Ureter (tissue), 1 donor: ENCODE measurements at regions not wholly inside any gene's neighbourhood (a gene's known extent, or its start where the extent isn't known, plus 50 kb on each side); places are given as distances from the start of the nearest gene placed in this dataset.
"Not testable (repeated sequence)": the region's sequence is repeated elsewhere in the genome, so short reads cannot be mapped to it uniquely, and the experiment has no call there.

ENCODE experiments used
- DNase-seq: peaks from one replicate; pipeline ENCODE4 v3.0.0-alpha.2; 2020; ENCODE audit warnings: low spot score
- donor health status: DM: yes; HTN: yes; CAD: no.

GRCh38 chr16:17940584-17941364 is 395.8 kb downstream of the NPIPA8 start:
- DNase-seq: no peak

DNA sequence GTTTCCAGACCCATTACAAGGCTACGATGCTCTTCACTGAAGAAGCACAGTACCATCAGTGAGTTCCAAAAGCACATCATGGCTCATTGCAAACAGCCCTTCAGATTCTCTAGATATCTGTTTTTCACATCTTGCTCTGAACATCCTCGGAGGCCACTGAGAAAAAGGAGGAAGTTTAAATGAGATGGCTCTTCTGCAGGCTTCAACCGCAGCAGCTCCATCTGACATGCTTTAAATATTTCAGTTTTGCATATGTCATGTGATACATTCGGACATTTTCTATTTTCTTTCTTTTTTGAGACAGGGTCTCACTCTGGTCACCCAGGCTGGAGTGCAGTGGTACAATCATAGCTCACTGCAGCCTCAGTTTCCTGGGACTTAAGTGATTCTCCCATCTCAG is 396.8 kb downstream of the NPIPA8 start:
- DNase-seq: no peak

DNA sequence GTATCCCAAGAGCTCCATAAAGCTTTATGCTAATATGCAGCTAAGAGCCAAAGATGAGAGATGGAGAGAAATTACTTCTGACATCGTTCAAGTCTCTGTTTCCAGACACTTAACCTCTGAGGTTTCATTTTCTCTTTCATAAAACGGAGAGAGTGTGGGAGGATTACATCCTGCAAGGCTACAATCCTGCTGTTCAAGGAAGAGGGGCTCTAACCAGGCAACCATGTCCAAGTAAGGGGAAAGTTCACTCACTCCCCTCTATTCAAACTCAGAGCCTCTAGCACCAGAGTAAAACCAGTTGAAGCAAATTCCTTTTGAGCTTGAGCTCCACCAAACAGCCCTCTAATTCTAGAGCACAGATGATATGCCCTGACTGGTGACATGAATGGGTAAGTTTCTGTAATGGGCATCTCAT is 397.4 kb downstream of the NPIPA8 start:
- DNase-seq: no peak

- no peak for DNase-seq
Measured at GRCh38 chr16:17938546-17938945, 398.0 kb downstream of the NPIPA8 start.

GRCh38 chr16:17936766-17937402 is 399.7 kb downstream of the NPIPA8 start:
- DNase-seq: peak; percentile 44

GRCh38 chr16:17930280-17930679 is 406.3 kb downstream of the NPIPA8 start:
- DNase-seq: no peak

GRCh38 chr16:17926866-17927399 is 409.6 kb downstream of the NPIPA8 start:
- no peak for DNase-seq

DNA sequence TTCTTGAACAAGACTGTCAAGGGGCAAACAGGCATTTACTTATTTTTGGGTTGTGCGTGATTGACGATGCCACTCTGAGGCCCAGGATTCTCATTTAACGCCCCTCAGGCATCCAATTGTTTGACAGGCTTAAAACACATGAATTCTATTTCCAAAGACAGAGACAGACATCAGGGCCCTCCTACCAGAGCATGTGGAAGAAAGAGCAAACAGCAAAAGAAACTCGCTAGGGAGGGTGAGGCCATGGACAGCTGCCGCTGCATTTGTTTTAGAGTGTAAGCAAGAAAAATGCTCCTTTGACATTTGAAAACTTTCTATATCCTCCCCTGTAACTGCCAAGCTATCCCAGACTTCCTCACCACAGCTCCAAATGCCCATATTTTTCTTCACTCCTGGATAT is 410.1 kb downstream of the NPIPA8 start:
- DNase-seq: no peak

- no peak for DNase-seq
Measured at GRCh38 chr16:17925761-17926160, 410.8 kb downstream of the NPIPA8 start.

DNA sequence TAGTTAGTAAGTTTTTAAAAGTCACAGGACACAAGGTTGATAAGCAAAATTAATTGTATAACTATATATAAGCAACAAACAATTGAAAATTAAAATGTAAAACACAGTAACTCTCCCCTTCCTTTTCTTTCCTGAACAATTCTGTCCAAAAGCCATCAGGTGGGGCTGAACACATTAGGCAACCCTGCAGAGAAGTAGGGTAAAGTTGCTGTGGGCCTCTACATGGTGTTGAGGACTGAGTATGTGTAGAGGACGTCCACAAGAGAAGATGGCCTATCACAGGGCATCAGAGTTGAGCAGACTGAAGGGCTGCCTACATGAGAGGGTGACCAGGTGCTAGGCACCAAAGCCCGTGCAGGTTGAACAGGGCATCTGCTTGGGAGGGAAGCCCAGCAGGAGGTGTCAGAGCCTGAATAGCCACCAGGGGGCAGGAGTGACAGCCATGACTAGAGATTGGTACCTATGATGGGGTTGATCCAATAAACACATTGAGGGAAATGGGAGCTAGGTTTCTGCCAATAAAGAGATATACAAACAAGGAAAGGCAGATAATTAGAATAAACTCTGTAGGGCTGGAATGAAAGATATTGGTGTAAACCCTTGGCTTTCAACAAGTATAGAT is 415.1 kb downstream of the NPIPA8 start:
- no peak for DNase-seq

- no peak for DNase-seq
Measured at GRCh38 chr16:17917316-17918019, 419.1 kb downstream of the NPIPA8 start.

DNA sequence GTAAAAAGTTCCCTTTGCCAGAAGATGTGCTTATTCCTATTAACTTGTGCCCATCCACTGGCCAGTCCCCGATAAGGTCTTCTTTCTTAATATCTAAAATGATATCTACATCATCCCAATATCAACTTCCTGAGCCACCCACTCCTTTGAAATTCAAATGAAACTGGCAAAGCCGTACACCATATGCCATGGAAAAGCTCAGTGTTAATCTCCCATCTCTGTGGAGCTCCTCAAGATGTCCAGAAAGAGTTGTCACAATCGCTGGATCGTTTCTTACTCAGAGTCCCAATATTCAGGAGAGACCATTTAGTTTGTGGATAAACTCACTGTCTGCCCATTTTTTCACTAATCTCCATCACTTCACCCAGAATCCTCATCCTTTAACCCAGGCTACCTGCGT is 420.7 kb downstream of the NPIPA8 start:
- DNase-seq: no peak

GRCh38 chr16:17914168-17914567 is 422.4 kb downstream of the NPIPA8 start:
- DNase-seq: no peak

DNA sequence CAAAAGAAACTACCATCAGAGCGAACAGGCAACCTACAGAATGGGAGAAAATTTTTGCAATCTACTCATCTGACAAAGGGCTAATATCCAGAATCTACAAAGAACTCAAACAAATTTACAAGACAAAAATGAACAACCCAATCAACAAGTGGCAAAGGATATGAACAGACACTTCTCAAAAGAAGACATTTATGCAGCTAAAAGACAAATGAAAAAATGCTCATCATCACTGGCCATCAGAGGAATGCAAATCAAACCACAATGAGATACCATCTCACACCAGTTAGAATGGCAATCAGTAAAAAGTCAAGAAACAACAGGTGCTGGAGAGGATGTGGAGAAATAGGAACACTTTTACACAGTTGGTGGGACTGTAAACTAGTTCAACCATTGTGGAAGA is 425.0 kb downstream of the NPIPA8 start:
- not testable (repeated sequence) for DNase-seq

- not testable (repeated sequence) for DNase-seq
Measured at GRCh38 chr16:17906626-17907025, 429.9 kb downstream of the NPIPA8 start.

GRCh38 chr16:17901309-17901708 is 430.5 kb upstream of the XYLT1 start:
- no peak for DNase-seq

- DNase-seq: no peak
Measured at GRCh38 chr16:17899141-17899540, 428.4 kb upstream of the XYLT1 start.

DNA sequence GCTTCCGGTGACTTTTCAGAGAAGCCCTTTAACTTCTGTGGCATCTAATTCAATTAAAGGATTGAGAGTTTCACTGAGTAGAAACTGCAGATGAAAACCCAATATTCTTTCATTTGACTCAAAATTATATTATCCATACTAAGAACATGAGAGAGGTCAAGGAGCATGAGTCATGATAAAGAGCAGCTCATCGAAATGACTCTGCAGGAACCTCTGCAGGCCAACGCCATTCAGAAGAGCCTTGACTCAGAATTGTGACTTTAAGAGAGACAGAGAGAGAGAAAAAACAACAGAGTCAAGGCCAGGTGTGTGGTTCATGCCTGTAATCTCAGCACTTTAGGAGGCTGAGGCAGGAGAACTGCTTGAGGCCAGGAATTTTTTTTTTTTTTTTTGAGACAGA is 417.2 kb upstream of the XYLT1 start:
- DNase-seq: no peak

GRCh38 chr16:17885659-17886207 is 415.0 kb upstream of the XYLT1 start:
- no peak for DNase-seq

DNA sequence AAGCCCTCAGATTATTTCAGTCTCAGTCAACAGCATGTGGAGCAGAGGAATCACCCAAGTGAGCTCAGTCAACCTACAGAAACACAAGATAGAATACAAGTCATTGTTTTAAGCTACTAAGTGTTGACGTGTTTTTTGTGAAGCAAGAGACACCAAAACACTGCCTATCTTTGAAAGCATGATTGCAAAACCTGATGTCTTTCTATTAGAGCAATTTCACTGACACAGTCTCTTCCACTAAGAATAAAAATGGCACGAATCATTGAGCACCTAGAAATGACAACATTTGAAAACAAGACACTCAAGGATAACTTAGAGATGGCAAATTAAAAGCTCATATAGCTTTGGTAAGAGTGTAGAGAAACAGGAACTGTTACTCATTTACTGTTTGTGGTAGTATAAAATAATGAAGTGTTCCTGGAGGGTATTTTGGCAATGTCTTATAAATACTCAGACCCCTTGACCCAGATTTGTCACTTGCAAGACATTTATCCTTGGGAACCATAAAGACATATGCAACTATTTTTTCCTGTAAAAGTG is 407.1 kb upstream of the XYLT1 start:
- DNase-seq: no peak

DNA sequence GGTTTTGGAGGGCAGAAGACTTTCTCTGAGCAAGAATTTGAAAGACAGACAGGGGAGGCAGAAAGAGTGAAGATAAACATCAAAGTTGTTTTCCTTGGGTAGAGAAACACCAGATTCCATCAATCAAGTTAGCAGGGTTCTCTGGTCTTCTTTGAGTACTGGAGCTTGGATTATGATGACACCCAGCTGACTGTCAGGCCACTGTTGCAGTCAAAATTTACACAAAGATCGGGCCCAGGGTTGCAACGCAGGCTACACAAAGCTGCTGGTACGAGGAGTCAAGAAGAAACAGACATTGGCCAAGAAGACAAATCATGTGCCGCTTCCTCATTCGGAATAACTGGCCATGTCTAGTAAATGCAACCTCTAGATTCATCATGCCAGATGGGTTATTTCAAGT is 396.2 kb upstream of the XYLT1 start:
- no peak for DNase-seq
